OCI-LY7 (cell line): ENCODE measurements at regions not wholly inside any gene's neighbourhood (a gene's known extent, or its start where the extent isn't known, plus 50 kb on each side); places are given as distances from the start of the nearest gene placed in this dataset.

ENCODE experiments used
- BruUV-seq: library from RNA; stranded (reverse); fragments of 400-500 nt; replicated peaks from 2 replicates; lab custom pipeline; 2021; lab: Mats Ljungman, UMichigan
- CTCF ChIA-PET: fragments of 300-600 bp; sonication (Branson Sonifier 250); formaldehyde crosslinking; loops from one replicate; lab custom pipeline; 2022; ENCODE audit warnings: antibody characterized with exemption; ENCODE audit not compliant: unreplicated experiment; lab: Charles Lee
- POLR2A ChIA-PET: fragments of 300-600 bp; sonication (Branson Sonifier 250); formaldehyde crosslinking; loops from one replicate; lab custom pipeline; 2022; ENCODE audit warnings: antibody characterized with exemption; lab: Charles Lee
- DNase-seq: peaks from one replicate; pipeline ENCODE4 v3.0.0-alpha.2; 2015; ENCODE audit warnings: low spot score
- H2AFZ ChIP-seq: fragments of 200-600 bp; sonication (generic), shearing (Covaris generic); 2 replicates; pipeline ENCODE4 v1.6.1; 2014; ENCODE audit warnings: mild to moderate bottlenecking, antibody characterized with exemption, low read length, moderate library complexity
- H3K27ac ChIP-seq: fragments of 200-600 bp; sonication (generic); 2 replicates; pipeline ENCODE4 v1.5.1; 2014; ENCODE audit warnings: mixed run types, low read depth, mild to moderate bottlenecking, moderate library complexity, low read length, inconsistent platforms; ENCODE audit not compliant: poor library complexity, severe bottlenecking
- H3K36me3 ChIP-seq: fragments of 200-600 bp; sonication (generic); 2 replicates; pipeline ENCODE4 v1.6.1; 2014; ENCODE audit warnings: mild to moderate bottlenecking, antibody characterized with exemption, low read length, moderate library complexity, mixed read lengths; ENCODE audit not compliant: insufficient read depth
- H3K4me1 ChIP-seq: fragments of 200-600 bp; sonication (generic); 2 replicates; pipeline ENCODE4 v1.5.1; 2014; ENCODE audit warnings: mild to moderate bottlenecking, low read length; ENCODE audit not compliant: insufficient read depth, poor library complexity, severe bottlenecking
- H3K4me2 ChIP-seq: fragments of 200-600 bp; sonication (generic); 2 replicates; pipeline ENCODE4 v1.6.1; 2014; ENCODE audit warnings: mild to moderate bottlenecking, low read length
- H3K4me3 ChIP-seq: fragments of 200-600 bp; sonication (generic); 2 replicates; pipeline ENCODE4 v1.5.1; 2014; ENCODE audit warnings: mild to moderate bottlenecking, low read depth, low read length; ENCODE audit not compliant: poor library complexity, severe bottlenecking
- H3K79me2 ChIP-seq: fragments of 200-600 bp; sonication (generic); 2 replicates; pipeline ENCODE4 v1.6.1; 2016; ENCODE audit warnings: low read depth, mild to moderate bottlenecking, low read length, moderate library complexity, mixed read lengths; ENCODE audit not compliant: insufficient read depth
- H3K9me2 ChIP-seq: fragments of 200-600 bp; sonication (generic); 2 replicates; pipeline ENCODE4 v1.6.1; 2016; ENCODE audit warnings: mild to moderate bottlenecking, low read length, mixed read lengths; ENCODE audit not compliant: insufficient read depth
- H3K9me3 ChIP-seq: fragments of 200-600 bp; sonication (generic); 2 replicates; pipeline ENCODE4 v1.6.1; 2014; ENCODE audit warnings: mild to moderate bottlenecking, mixed run types, low read length, mixed read lengths
- H4K20me1 ChIP-seq: fragments of 200-600 bp; sonication (generic); 2 replicates; pipeline ENCODE4 v1.6.1; 2014; ENCODE audit warnings: mild to moderate bottlenecking, antibody characterized with exemption, low read length, moderate library complexity, mixed read lengths; ENCODE audit not compliant: insufficient read depth
- CTCF ChIP-seq: fragments of 200-600 bp; sonication (generic); conservative IDR thresholded peaks from 2 replicates; pipeline ENCODE4 v1.5.1; 2014; ENCODE audit warnings: mild to moderate bottlenecking, antibody characterized with exemption, low read length, moderate library complexity, mixed read lengths
- EZH2phosphoT487 ChIP-seq: fragments of 200-600 bp; sonication (generic); IDR thresholded peaks from 2 replicates; pipeline ENCODE4 v1.6.1; 2018; ENCODE audit warnings: low read depth, borderline replicate concordance, mild to moderate bottlenecking, mixed run types, antibody characterized with exemption, low read length, moderate library complexity, mixed read lengths
- intact Hi-C: fragments of 100-400 bp; cut with micrococcal nuclease; formaldehyde crosslinking; loops from one replicate; pipeline ENCODE4 v1.10.0; 2022; ENCODE audit not compliant: unreplicated experiment

DNA sequence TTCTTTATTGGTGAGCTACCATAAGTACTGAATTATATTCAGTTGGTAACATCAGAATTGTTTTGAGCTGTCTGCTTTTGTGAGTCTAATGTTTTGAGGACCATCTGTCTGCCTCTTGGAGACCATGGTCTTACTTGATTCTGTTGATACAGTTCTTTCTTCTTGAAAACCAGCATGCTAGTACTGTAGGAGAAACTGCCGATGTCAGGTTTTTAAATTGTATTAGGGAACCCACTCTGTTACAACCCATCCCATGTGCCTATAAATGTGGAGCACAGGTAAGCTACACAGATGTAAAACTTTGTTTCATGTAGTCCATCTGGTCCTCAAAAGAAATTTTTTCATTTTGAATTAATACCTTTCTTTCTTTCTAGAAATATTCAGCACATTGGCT lies 103.4 kb upstream of the DMRTA1 start:
- TF ChIP-seq CTCF = no peak
- TF ChIP-seq EZH2phosphoT487 = no peak
- no peaks in the 10 kb centered on the region for H3K4me1 ChIP-seq
- no peak overlapping the region for H3K4me2 ChIP-seq
- no peak overlapping the region for H3K4me3 ChIP-seq
- no peak overlapping the region for H2AFZ ChIP-seq
- H3K36me3 ChIP-seq = no peaks in the 10 kb centered on the region
- no TSS peak for BruUV-seq
- no peaks in the 10 kb centered on the region for H4K20me1 ChIP-seq
- no peaks in the 10 kb centered on the region for H3K9me3 ChIP-seq
- intact Hi-C loops = no loop called here
- no peaks in the 10 kb centered on the region for H3K79me2 ChIP-seq
- H3K27ac ChIP-seq = no peak overlapping the region
- CTCF ChIA-PET = no interaction called here
- DNase-seq = no peak
- H3K9me2 ChIP-seq = no peaks in the 10 kb centered on the region
- POLR2A ChIA-PET = interaction anchor here (1.0 to 1.4 kb wide), 2 partner anchors 17 to 30 kb away, joined by 3 read pairs; no protein-coding TSS in a partner anchor

GRCh38 chr9:22354699-22355384 lies 91.8 kb upstream of the DMRTA1 start:
- no peaks in the 10 kb centered on the region for H3K9me2 ChIP-seq
- no peak overlapping the region for H2AFZ ChIP-seq
- ChIA-PET CTCF (no interaction called here), POLR2A (no interaction called here)
- no peaks in the 10 kb centered on the region for H3K36me3 ChIP-seq
- no peak for TF ChIP-seq EZH2phosphoT487
- no peak for TF ChIP-seq CTCF
- intact Hi-C loops = no loop called here
- H4K20me1 ChIP-seq = no peaks in the 10 kb centered on the region
- H3K9me3 ChIP-seq = no peaks in the 10 kb centered on the region
- DNase-seq = no peak
- H3K79me2 ChIP-seq = no peaks in the 10 kb centered on the region
- no peak overlapping the region for H3K4me2 ChIP-seq
- H3K27ac ChIP-seq = no peak overlapping the region
- no peaks in the 10 kb centered on the region for H3K4me1 ChIP-seq
- no peak overlapping the region for H3K4me3 ChIP-seq
- no TSS peak for BruUV-seq

DNA sequence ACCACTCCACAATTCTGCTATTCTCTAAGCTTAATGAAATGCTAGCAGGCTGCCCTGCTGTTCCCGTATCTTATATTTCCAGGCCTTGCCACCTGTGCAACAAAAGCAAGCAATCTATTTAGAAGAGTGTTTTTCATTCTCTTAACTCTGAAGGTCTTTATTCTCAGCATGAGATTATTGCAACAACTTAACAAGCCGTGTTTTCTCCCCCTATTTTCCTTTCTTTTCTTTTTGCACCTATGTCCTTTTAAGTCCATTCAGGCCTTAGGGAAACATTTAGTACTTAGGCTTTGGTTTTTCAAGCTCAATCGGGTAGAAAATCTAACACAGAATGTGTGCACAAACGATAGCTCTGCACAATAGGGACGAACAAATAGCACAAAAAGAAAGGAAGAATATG lies 89.6 kb upstream of the DMRTA1 start:
- H3K27ac ChIP-seq = no peak overlapping the region
- TF ChIP-seq EZH2phosphoT487 = no peak
- no peak for TF ChIP-seq CTCF
- intact Hi-C loops = no loop called here
- no peaks in the 10 kb centered on the region for H3K9me2 ChIP-seq
- no peaks in the 10 kb centered on the region for H3K36me3 ChIP-seq
- POLR2A ChIA-PET = no interaction called here
- DNase-seq = no peak
- no TSS peak for BruUV-seq
- CTCF ChIA-PET = no interaction called here
- H3K79me2 ChIP-seq = no peaks in the 10 kb centered on the region
- H3K4me2 ChIP-seq = no peak overlapping the region
- no peaks in the 10 kb centered on the region for H4K20me1 ChIP-seq
- no peaks in the 10 kb centered on the region for H3K9me3 ChIP-seq
- H3K4me3 ChIP-seq = no peak overlapping the region
- H3K4me1 ChIP-seq = no peaks in the 10 kb centered on the region
- no peak overlapping the region for H2AFZ ChIP-seq
